Esophagus squamous epithelium (tissue), 5 donors: ENCODE measurements at regions not wholly inside any gene's neighbourhood (a gene's known extent, or its start where the extent isn't known, plus 50 kb on each side); places are given as distances from the start of the nearest gene placed in this dataset.

Experiments used
- DNase-seq: peaks from one replicate; lab custom pipeline; 2025; lab: John Stamatoyannopoulos, UW
- H3K27ac ChIP-seq, 4 donors: fragments of 200-600 bp; sonication (generic); one replicate each; pipeline ENCODE4 v1.5.1; 2016 to 2019; ENCODE audit warnings: mild to moderate bottlenecking in 1 of 4
- H3K27me3 ChIP-seq, 4 donors: fragments of 200-600 bp; sonication (generic); 1 replicate in 3 of 4; 2 replicates in 1 of 4; pipeline versions ENCODE4 v1.5.1 to v1.6.0; 2017 to 2021; ENCODE audit warnings: antibody characterized with exemption in 1 of 4
- H3K36me3 ChIP-seq, 3 donors: fragments of 200-600 bp; sonication (generic); one replicate each; pipeline ENCODE4 v1.5.1; 2016 to 2019
- H3K4me1 ChIP-seq, 3 donors: fragments of 200-600 bp; sonication (generic); one replicate each; pipeline ENCODE4 v1.5.1; 2017 to 2019
- H3K4me3 ChIP-seq, 4 donors: fragments of 200-600 bp; sonication (generic); 1 replicate in 3 of 4; 2 replicates in 1 of 4; pipeline ENCODE4 v1.5.1; 2016 to 2019; ENCODE audit warnings: mild to moderate bottlenecking in 2 of 4, moderate library complexity in 1 of 4
- H3K9me3 ChIP-seq, 3 donors: fragments of 200-600 bp; sonication (generic); one replicate each; pipeline ENCODE4 v1.5.1; 2016 to 2019
- CTCF ChIP-seq, 6 experiments: fragments of 450-650 bp in 4 of 6; fragments of 200-600 bp in 2 of 6; sonication (generic) in 2 of 6; IDR thresholded peaks; one replicate each; pipeline ENCODE4 v1.5.1; 2016 to 2019; ENCODE audit warnings: antibody characterized with exemption in 6 of 6, mild to moderate bottlenecking in 4 of 6, moderate library complexity in 4 of 6
- POLR2A ChIP-seq, 4 donors: fragments of 450-650 bp; IDR thresholded peaks; one replicate each; pipeline ENCODE4 v1.6.1; 2017; ENCODE audit warnings: antibody characterized with exemption in 4 of 4, mild to moderate bottlenecking in 4 of 4, moderate library complexity in 3 of 4
- WGBS, 2 donors: methylation state at CpG; one replicate each; pipeline ENCODE4 v1.1.5; 2018; 5-methylcytosine and 5-hydroxymethylcytosine counted together
- intact Hi-C: fragments of 100-400 bp; cut with DNase I; formaldehyde crosslinking; loops from one replicate; pipeline ENCODE4 v1.15.0; 2022
- small RNA-seq, 4 donors: library from RNA; depleted of rRNA; stranded (forward); fragments of <200 nt; gene quantifications; one replicate each; pipeline ENCODE3, GENCODE V24; 2016
- donor health status: DM: yes; HTN: yes; CAD: no.

GRCh38 chr18:35917043-35917442 is 55.4 kb upstream of the RMP24 start:
- TF ChIP-seq POLR2A (IDR thresholded peaks at IDR 0.05) (no peak), CTCF (IDR thresholded peaks at IDR 0.05) (peak in 2 of 6 experiments; percentile 16 to 42)
- H3K4me3 ChIP-seq = no peak overlapping the region
- no peaks in the 10 kb centered on the region for H3K4me1 ChIP-seq
- intact Hi-C loops = no loop called here
- H3K27ac ChIP-seq = no peak overlapping the region
- H3K27me3 ChIP-seq = peaks cover 0 to 6% (median 0%) of the 10 kb centered on the region in 4 donors
- no peak for DNase-seq
- no peaks in the 10 kb centered on the region for H3K9me3 ChIP-seq
- H3K36me3 ChIP-seq = no peaks in the 10 kb centered on the region

- 100% methylated on average over 1 of the region's 1 CpG for WGBS, 2 donors
- Histone ChIP-seq H3K27me3 (peaks cover 0 to 10% (median 0%) of the 10 kb centered on the region in 4 donors), H3K9me3 (no peaks in the 10 kb centered on the region), H3K36me3 (no peaks in the 10 kb centered on the region), H3K4me1 (no peaks in the 10 kb centered on the region), H3K27ac (no peak overlapping the region), H3K4me3 (no peak overlapping the region)
- intact Hi-C loops = no loop called here
- no peak for DNase-seq
- TF ChIP-seq POLR2A (IDR thresholded peaks at IDR 0.05) = no peak
Measured at GRCh38 chr18:35918564-35918963, 53.9 kb upstream of the RMP24 start.

GRCh38 chr18:35919179-35919578 is 53.3 kb upstream of the RMP24 start:
- Histone ChIP-seq H3K27me3 (peaks cover 0 to 10% (median 0%) of the 10 kb centered on the region in 4 donors), H3K9me3 (no peaks in the 10 kb centered on the region), H3K4me1 (no peaks in the 10 kb centered on the region), H3K36me3 (no peaks in the 10 kb centered on the region), H3K27ac (no peak overlapping the region), H3K4me3 (no peak overlapping the region)
- intact Hi-C loops = no loop called here
- 69 to 82% methylated on average over 2 of the region's 2 CpGs for WGBS, 2 donors
- DNase-seq = no peak
- TF ChIP-seq CTCF (IDR thresholded peaks at IDR 0.05) = no peak
- TF ChIP-seq POLR2A (IDR thresholded peaks at IDR 0.05) = no peak

GRCh38 chr18:35920623-35921022 is 51.9 kb upstream of the RMP24 start:
- intact Hi-C loops = no loop called here
- 20 to 50% methylated on average over 1 of the region's 1 CpG for WGBS, 2 donors
- no peaks in the 10 kb centered on the region for H3K36me3 ChIP-seq

More at GRCh38 chr18:35920623-35921022, 51.9 kb upstream of the RMP24 start:
- peaks cover 0 to 16% (median 0%) of the 10 kb centered on the region in 4 donors for H3K27me3 ChIP-seq
- TF ChIP-seq CTCF (IDR thresholded peaks at IDR 0.05) (no peak), POLR2A (IDR thresholded peaks at IDR 0.05) (no peak)
- DNase-seq = no peak
- no peaks in the 10 kb centered on the region for H3K9me3 ChIP-seq
- H3K4me1 ChIP-seq = no peaks in the 10 kb centered on the region
- H3K27ac ChIP-seq = no peak overlapping the region
- no peak overlapping the region for H3K4me3 ChIP-seq

Small RNAs in the stretch of these regions (small RNA-seq; reads per million reads assigned to genes)
- 0.27 to 2.6 (median 0.82) reads per million in 4 donors for gene MIR187
